WTC11 (cell line): ENCODE measurements at regions not wholly inside any gene's neighbourhood (a gene's known extent, or its start where the extent isn't known, plus 50 kb on each side); places are given as distances from the start of the nearest gene placed in this dataset.

ENCODE experiments used
- ATAC-seq: fragments of 200-7000 bp; cut with Tn5 transposase; 2 replicates; pipeline ENCODE4 v1.10.0; 2021; ENCODE audit warnings: mild to moderate bottlenecking, moderate library complexity
- CTCF ChIA-PET: fragments of 300-600 bp; sonication (Branson Sonifier 250); formaldehyde crosslinking; loops from one replicate; lab custom pipeline; 2021; ENCODE audit warnings: antibody characterized with exemption; lab: Charles Lee
- POLR2A ChIA-PET: fragments of 350-600 bp; sonication (Branson Sonifier 250); formaldehyde crosslinking; loops from one replicate; lab custom pipeline; 2021; ENCODE audit warnings: antibody characterized with exemption; lab: Charles Lee
- DNase-seq: peaks from one replicate; pipeline ENCODE4 v3.0.0; 2021; ENCODE audit warnings: low spot score
- H3K27ac Mint-ChIP-seq: 2 replicates; pipeline ENCODE4 v1.8.0; 2021; ENCODE audit warnings: mixed read lengths
- H3K27me3 Mint-ChIP-seq: 2 replicates; pipeline ENCODE4 v1.8.0; 2021; ENCODE audit warnings: low read depth, mild to moderate bottlenecking, moderate library complexity, mixed read lengths
- H3K36me3 Mint-ChIP-seq: 2 replicates; pipeline ENCODE4 v1.8.0; 2021; ENCODE audit warnings: mixed read lengths
- H3K4me1 Mint-ChIP-seq: 2 replicates; pipeline ENCODE4 v1.8.0; 2022; ENCODE audit warnings: mixed read lengths
- H3K4me3 Mint-ChIP-seq: 2 replicates; pipeline ENCODE4 v1.8.0; 2021; ENCODE audit warnings: mild to moderate bottlenecking, moderate library complexity, mixed read lengths
- H3K9me3 Mint-ChIP-seq: 2 replicates; pipeline ENCODE4 v1.8.0; 2021; ENCODE audit warnings: mixed read lengths
- ATF6 ChIP-seq: sonication (generic); formaldehyde crosslinking; IDR thresholded peaks from 2 replicates; pipeline ENCODE4 v1.8.1; 2023; ENCODE audit warnings: mild to moderate bottlenecking, missing genetic modification reagents
- ELF4 ChIP-seq: sonication (generic); formaldehyde crosslinking; IDR thresholded peaks from 2 replicates; pipeline ENCODE4 v1.8.1; 2022; ENCODE audit warnings: low read depth, mild to moderate bottlenecking, moderate library complexity, missing genetic modification reagents
- GRHL2 ChIP-seq: fragments of 250-450 bp; sonication (Bioruptor Pico); IDR thresholded peaks from 2 replicates; pipeline ENCODE4 v1.8.0; 2022; ENCODE audit warnings: mild to moderate bottlenecking, moderate library complexity; ENCODE audit not compliant: insufficient replicate concordance, severe bottlenecking
- HMGA2 ChIP-seq: fragments of 250-450 bp; sonication (Bioruptor Pico); IDR thresholded peaks from 2 replicates; pipeline ENCODE4 v1.4.0; 2021; ENCODE audit warnings: mild to moderate bottlenecking, moderate library complexity
- MLX ChIP-seq: sonication (generic); formaldehyde crosslinking; IDR thresholded peaks from 2 replicates; pipeline ENCODE4 v1.8.1; 2023; ENCODE audit warnings: mild to moderate bottlenecking, missing genetic modification reagents, moderate library complexity
- MYBL2 ChIP-seq: sonication (generic); formaldehyde crosslinking; IDR thresholded peaks from 2 replicates; pipeline ENCODE4 v1.8.1; 2023; ENCODE audit warnings: mild to moderate bottlenecking, moderate library complexity, missing genetic modification reagents
- NFYB ChIP-seq: sonication (generic); formaldehyde crosslinking; conservative IDR thresholded peaks from 2 replicates; pipeline ENCODE4 v1.8.0; 2022; ENCODE audit warnings: low read depth, missing genetic modification reagents
- RORB ChIP-seq: fragments of 250-450 bp; sonication (Bioruptor Pico); IDR thresholded peaks from 2 replicates; pipeline ENCODE4 v1.9.0; 2021; ENCODE audit warnings: mild to moderate bottlenecking
- SMAD3 ChIP-seq: sonication (generic); formaldehyde crosslinking; IDR thresholded peaks from 2 replicates; pipeline ENCODE4 v1.8.0; 2022; ENCODE audit warnings: missing genetic modification reagents, mild to moderate bottlenecking, borderline replicate concordance
- SOX15 ChIP-seq: fragments of 250-450 bp; sonication (Bioruptor Pico); IDR thresholded peaks from 2 replicates; pipeline ENCODE4 v1.9.0; 2021; ENCODE audit warnings: mild to moderate bottlenecking
- SP1 ChIP-seq: sonication (generic); formaldehyde crosslinking; conservative IDR thresholded peaks from 2 replicates; pipeline ENCODE4 v1.8.1; 2022; ENCODE audit warnings: missing genetic modification reagents
- STAT6 ChIP-seq: sonication (generic); formaldehyde crosslinking; conservative IDR thresholded peaks from 2 replicates; pipeline ENCODE4 v1.8.1; 2023; ENCODE audit warnings: mild to moderate bottlenecking, low read depth, missing genetic modification reagents, moderate library complexity
- TCF7 ChIP-seq: sonication (generic); formaldehyde crosslinking; IDR thresholded peaks from 2 replicates; pipeline ENCODE4 v1.8.0; 2022; ENCODE audit warnings: mild to moderate bottlenecking, low read depth, missing genetic modification reagents, moderate library complexity
- TP53 ChIP-seq: sonication (generic); formaldehyde crosslinking; IDR thresholded peaks from 2 replicates; pipeline ENCODE4 v1.8.1; 2023; ENCODE audit warnings: mild to moderate bottlenecking, missing genetic modification reagents
- ZNF512 ChIP-seq: sonication (generic); formaldehyde crosslinking; IDR thresholded peaks from 2 replicates; pipeline ENCODE4 v1.8.1; 2022; ENCODE audit warnings: missing genetic modification reagents, borderline replicate concordance

GRCh38 chr17:13113821-13114525, 96.1 kb upstream of the ELAC2 start:
- Mint-ChIP-seq H3K4me3 (no peak overlapping the region), H3K36me3 (no peaks in the 10 kb centered on the region), H3K9me3 (peaks cover 6% of the 10 kb centered on the region; the same call in 1 of the 2 replicates), H3K27me3 (no peaks in the 10 kb centered on the region; the same call in 1 of the 2 replicates), H3K27ac (no peak overlapping the region), H3K4me1 (peaks cover 3% of the 10 kb centered on the region; the same call in 1 of the 2 replicates)
- ATAC-seq (no peak), DNase-seq (no peak)
- CTCF ChIA-PET: interaction anchor here (0.6 to 1.8 kb wide), 21 partner anchors 8 to 1184 kb away, joined by 3 to 12 read pairs (median 4); no protein-coding TSS in a partner anchor
- TF ChIP-seq ATF6 (CRISPR knock-in tag) (no peak), HMGA2 (no peak), MLX (CRISPR knock-in tag) (no peak), ZNF512 (CRISPR knock-in tag) (no peak), SOX15 (no peak), TCF7 (CRISPR knock-in tag) (no peak), SP1 (CRISPR knock-in tag) (no peak), GRHL2 (no peak), SMAD3 (CRISPR knock-in tag) (no peak), NFYB (CRISPR knock-in tag) (no peak)
- POLR2A ChIA-PET: no interaction called here

DNA sequence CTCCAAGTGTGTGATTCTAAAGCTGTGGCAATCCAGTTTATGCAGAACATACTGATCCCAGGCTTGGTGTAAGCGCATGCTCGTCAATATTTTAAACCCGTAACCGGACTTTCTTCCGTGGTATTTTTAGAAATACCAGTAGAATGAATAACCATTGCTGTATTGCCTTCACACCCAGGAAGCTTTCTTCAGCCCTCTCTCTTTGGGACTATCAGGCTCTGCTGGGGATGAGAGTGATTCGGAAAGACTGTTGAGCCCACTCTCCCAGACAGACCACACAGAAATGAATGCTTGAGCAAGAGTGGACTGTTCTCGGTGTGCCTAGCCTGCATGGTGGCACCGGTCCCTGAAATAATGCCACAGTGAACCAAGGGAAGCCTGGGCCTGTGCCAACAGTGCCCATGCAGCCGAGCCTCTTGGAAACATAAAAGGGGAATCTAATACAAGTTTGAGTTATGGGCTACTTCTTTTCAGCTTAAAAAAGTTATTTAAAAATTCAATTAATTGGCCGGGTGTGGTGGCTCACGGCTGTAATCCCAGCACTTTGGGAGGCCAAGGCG, 89.9 kb upstream of the ELAC2 start:
- DNase-seq: no peak
- no peak for ATAC-seq
- no peaks in the 10 kb centered on the region for H3K36me3 Mint-ChIP-seq
- ChIA-PET CTCF (no interaction called here), POLR2A (no interaction called here)
- H3K27ac Mint-ChIP-seq: no peak overlapping the region
- peaks cover 9% of the 10 kb centered on the region for H3K4me1 Mint-ChIP-seq
- H3K27me3 Mint-ChIP-seq: no peaks in the 10 kb centered on the region
- no peak for TF ChIP-seq MYBL2 (CRISPR knock-in tag)
- TF ChIP-seq STAT6 (CRISPR knock-in tag): no peak
- no peak for TF ChIP-seq TP53 (CRISPR knock-in tag)
- TF ChIP-seq RORB (CRISPR knock-in tag): no peak
- TF ChIP-seq ELF4 (CRISPR knock-in tag): no peak
- H3K4me3 Mint-ChIP-seq: no peak overlapping the region
- peaks cover 4% of the 10 kb centered on the region; the same call in 1 of the 2 replicates for H3K9me3 Mint-ChIP-seq
